CD4-positive, alpha-beta memory T cell (primary cell): ENCODE measurements at regions not wholly inside any gene's neighbourhood (a gene's known extent, or its start where the extent isn't known, plus 50 kb on each side); places are given as distances from the start of the nearest gene placed in this dataset.

Source experiments
- CTCF ChIA-PET: fragments of 350-600 bp; sonication (Branson Sonifier 250); formaldehyde crosslinking; loops from one replicate; lab custom pipeline; 2021; ENCODE audit warnings: inconsistent platforms; ENCODE audit not compliant: partially characterized antibody; lab: Charles Lee
- POLR2A ChIA-PET: fragments of 350-600 bp; sonication (Branson Sonifier 250); formaldehyde crosslinking; loops from one replicate; lab custom pipeline; 2021; ENCODE audit not compliant: partially characterized antibody; lab: Charles Lee
- DNase-seq, 5 donors: peaks; one replicate each; pipeline versions ENCODE4 v3.0.0 to v3.0.0-alpha.2; 2020 to 2022; ENCODE audit warnings: mixed read lengths in 1 of 5
- H3K27ac ChIP-seq: one replicate; pipeline ENCODE4 v1.7.0; 2013; ENCODE audit warnings: low read depth, low read length
- H3K27me3 ChIP-seq: 2 replicates; pipeline ENCODE4 v1.7.0; 2013; ENCODE audit warnings: mild to moderate bottlenecking, low read length, moderate library complexity; ENCODE audit not compliant: insufficient read depth
- H3K36me3 ChIP-seq: 2 replicates; pipeline ENCODE4 v1.7.0; 2013; ENCODE audit warnings: mild to moderate bottlenecking, low read length, moderate library complexity; ENCODE audit not compliant: insufficient read depth
- H3K4me1 ChIP-seq: 2 replicates; pipeline ENCODE4 v1.7.0; 2013; ENCODE audit warnings: mild to moderate bottlenecking, low read length, moderate library complexity; ENCODE audit not compliant: insufficient read depth
- H3K4me3 ChIP-seq, 2 donors: one replicate each; pipeline ENCODE4 v1.7.0; 2013; ENCODE audit warnings: low read length in 2 of 2, mild to moderate bottlenecking in 1 of 2
- H3K9me3 ChIP-seq, 2 donors: one replicate each; pipeline ENCODE4 v1.7.0; 2013; ENCODE audit warnings: low read length in 2 of 2, control low read depth in 1 of 2; ENCODE audit not compliant: control insufficient read depth in 1 of 2
- H3K27ac Mint-ChIP-seq, 7 donors: one replicate each; pipeline ENCODE4 v1.8.0; 2020 to 2021; ENCODE audit warnings: mixed read lengths in 7 of 7, mild to moderate bottlenecking in 6 of 7, inconsistent platforms in 3 of 7, moderate library complexity in 3 of 7
- H3K27me3 Mint-ChIP-seq, 2 donors: one replicate each; pipeline ENCODE4 v1.8.0; 2020 to 2021; ENCODE audit warnings: mixed read lengths in 2 of 2
- H3K36me3 Mint-ChIP-seq, 2 donors: one replicate each; pipeline ENCODE4 v1.8.0; 2020 to 2021; ENCODE audit warnings: mixed read lengths in 2 of 2, inconsistent platforms in 1 of 2, mild to moderate bottlenecking in 1 of 2
- H3K4me1 Mint-ChIP-seq, 4 donors: one replicate each; pipeline ENCODE4 v1.8.0; 2020 to 2021; ENCODE audit warnings: mixed read lengths in 4 of 4, mild to moderate bottlenecking in 1 of 4
- H3K4me3 Mint-ChIP-seq, 8 donors: one replicate each; pipeline ENCODE4 v1.8.0; 2020 to 2021; ENCODE audit warnings: mixed read lengths in 8 of 8, mild to moderate bottlenecking in 7 of 8, moderate library complexity in 6 of 8, inconsistent platforms in 3 of 8
- H3K9me3 Mint-ChIP-seq, 8 donors: one replicate each; pipeline ENCODE4 v1.8.0; 2020 to 2021; ENCODE audit warnings: mixed read lengths in 8 of 8, mild to moderate bottlenecking in 5 of 8, inconsistent platforms in 3 of 8, moderate library complexity in 1 of 8
- intact Hi-C: fragments of 100-400 bp; cut with micrococcal nuclease; formaldehyde crosslinking; loops from one replicate; pipeline ENCODE4 v1.15.1; 2023

DNA sequence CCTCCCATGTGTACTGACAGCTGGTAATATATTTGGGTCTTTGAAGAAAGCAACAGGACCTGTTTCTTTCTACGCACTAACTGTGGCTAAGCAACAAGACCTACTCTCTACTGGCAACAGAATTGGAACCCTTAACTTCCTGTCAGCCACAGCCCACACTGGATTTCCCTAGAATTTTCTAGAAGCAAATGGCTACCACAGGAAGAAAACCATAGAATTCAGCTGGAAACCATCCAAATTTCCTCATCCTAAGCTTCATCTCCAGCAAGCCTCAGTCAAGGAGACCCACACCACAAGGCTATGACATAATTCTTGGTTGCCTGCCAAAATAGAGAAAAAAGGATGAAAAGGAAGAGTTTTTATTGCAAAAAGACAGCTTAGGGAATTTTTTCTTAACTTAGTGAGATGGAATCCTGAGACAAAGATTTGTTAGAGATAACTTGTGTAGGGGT lies 171.8 kb upstream of the TNC start:
- H3K27ac Mint-ChIP-seq: no peak overlapping the region
- DNase-seq: no peak
- H3K27ac ChIP-seq: no peak overlapping the region
- H3K4me1 Mint-ChIP-seq: no peaks in the 10 kb centered on the region
- no peaks in the 10 kb centered on the region for H3K9me3 ChIP-seq
- no peaks in the 10 kb centered on the region for H3K4me1 ChIP-seq
- CTCF ChIA-PET: no interaction called here
- H3K4me3 ChIP-seq: no peak overlapping the region
- no peaks in the 10 kb centered on the region for H3K27me3 ChIP-seq
- H3K27me3 Mint-ChIP-seq: peaks cover 4 to 8% of the 10 kb centered on the region in 2 donors
- H3K9me3 Mint-ChIP-seq: peaks cover 0 to 1% (median 0%) of the 10 kb centered on the region in 8 donors
- no peak overlapping the region for H3K4me3 Mint-ChIP-seq
- intact Hi-C loops: no loop called here
- H3K36me3 Mint-ChIP-seq: no peaks in the 10 kb centered on the region
- POLR2A ChIA-PET: no interaction called here
- no peaks in the 10 kb centered on the region for H3K36me3 ChIP-seq

- Mint-ChIP-seq H3K9me3 (peaks cover 0 to 1% (median 0%) of the 10 kb centered on the region in 8 donors), H3K36me3 (no peaks in the 10 kb centered on the region), H3K27me3 (peaks cover 6 to 8% of the 10 kb centered on the region in 2 donors), H3K4me3 (no peak overlapping the region), H3K27ac (no peak overlapping the region), H3K4me1 (no peaks in the 10 kb centered on the region)
- Histone ChIP-seq H3K9me3 (no peaks in the 10 kb centered on the region), H3K27me3 (no peaks in the 10 kb centered on the region), H3K4me1 (no peaks in the 10 kb centered on the region), H3K27ac (no peak overlapping the region), H3K4me3 (no peak overlapping the region), H3K36me3 (no peaks in the 10 kb centered on the region)
- DNase-seq: no peak
- intact Hi-C loops: no loop called here
- ChIA-PET CTCF (no interaction called here), POLR2A (no interaction called here)
Measured at GRCh38 chr9:115291841-115292240, 173.9 kb upstream of the TNC start.

DNA sequence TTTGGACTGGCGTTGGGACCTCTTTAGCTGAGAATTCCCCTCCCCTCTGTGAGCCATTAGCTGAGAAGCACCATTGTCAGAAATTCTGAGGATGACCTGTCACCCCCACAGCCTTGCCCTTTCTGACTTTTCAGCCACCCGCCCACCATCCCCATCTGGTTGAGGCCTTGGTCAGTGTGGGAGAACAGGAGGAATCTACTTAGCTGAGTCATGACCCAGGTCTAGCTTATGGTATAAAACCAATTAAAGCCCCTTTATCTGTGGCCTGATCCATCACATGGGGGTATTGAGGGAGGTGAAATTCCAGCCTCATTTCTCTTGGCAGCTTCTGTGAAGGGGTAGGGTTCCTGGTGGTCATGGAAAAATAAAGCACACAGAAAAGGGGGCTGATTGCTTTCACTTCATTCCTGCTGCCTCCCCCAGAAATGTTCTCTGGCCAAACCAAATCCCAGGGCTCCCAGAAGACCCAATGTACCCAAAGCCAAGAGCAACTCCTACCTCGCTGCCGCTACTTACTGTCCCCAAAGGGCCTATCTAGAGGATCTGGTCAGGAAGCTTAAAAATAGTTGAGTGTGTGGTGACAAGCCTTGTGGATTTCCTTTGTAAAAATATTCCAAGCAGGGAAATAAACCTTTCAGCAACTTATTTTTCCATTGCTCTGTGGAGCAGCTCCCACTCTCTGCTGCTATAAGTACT lies 174.8 kb upstream of the TNC start:
- intact Hi-C loops: no loop called here
- Mint-ChIP-seq H3K27me3 (peaks cover 6 to 8% of the 10 kb centered on the region in 2 donors), H3K36me3 (no peaks in the 10 kb centered on the region), H3K4me1 (no peaks in the 10 kb centered on the region), H3K4me3 (no peak overlapping the region), H3K9me3 (peaks cover 0 to 1% (median 0%) of the 10 kb centered on the region in 8 donors), H3K27ac (no peak overlapping the region)
- ChIA-PET CTCF (no interaction called here), POLR2A (no interaction called here)
- Histone ChIP-seq H3K27me3 (no peaks in the 10 kb centered on the region), H3K36me3 (no peaks in the 10 kb centered on the region), H3K4me3 (no peak overlapping the region), H3K27ac (no peak overlapping the region), H3K4me1 (no peaks in the 10 kb centered on the region), H3K9me3 (no peaks in the 10 kb centered on the region)
- DNase-seq: no peak

GRCh38 chr9:115295734-115296133 lies 177.8 kb upstream of the TNC start:
- no peaks in the 10 kb centered on the region for H3K4me1 ChIP-seq
- CTCF ChIA-PET: no interaction called here
- H3K4me3 Mint-ChIP-seq: no peak overlapping the region
- no peaks in the 10 kb centered on the region for H3K27me3 ChIP-seq
- POLR2A ChIA-PET: no interaction called here
- no peak for DNase-seq
- no peaks in the 10 kb centered on the region for H3K36me3 ChIP-seq
- H3K4me1 Mint-ChIP-seq: no peaks in the 10 kb centered on the region
- H3K27ac ChIP-seq: no peak overlapping the region
- intact Hi-C loops: no loop called here
- no peak overlapping the region for H3K27ac Mint-ChIP-seq
- no peak overlapping the region for H3K4me3 ChIP-seq
- no peaks in the 10 kb centered on the region for H3K9me3 Mint-ChIP-seq
- no peaks in the 10 kb centered on the region for H3K36me3 Mint-ChIP-seq
- no peaks in the 10 kb centered on the region for H3K9me3 ChIP-seq
- peaks cover 2 to 9% of the 10 kb centered on the region in 2 donors for H3K27me3 Mint-ChIP-seq

GRCh38 chr9:115296831-115297565 lies 179.0 kb upstream of the TNC start:
- no peaks in the 10 kb centered on the region for H3K27me3 ChIP-seq

DNA sequence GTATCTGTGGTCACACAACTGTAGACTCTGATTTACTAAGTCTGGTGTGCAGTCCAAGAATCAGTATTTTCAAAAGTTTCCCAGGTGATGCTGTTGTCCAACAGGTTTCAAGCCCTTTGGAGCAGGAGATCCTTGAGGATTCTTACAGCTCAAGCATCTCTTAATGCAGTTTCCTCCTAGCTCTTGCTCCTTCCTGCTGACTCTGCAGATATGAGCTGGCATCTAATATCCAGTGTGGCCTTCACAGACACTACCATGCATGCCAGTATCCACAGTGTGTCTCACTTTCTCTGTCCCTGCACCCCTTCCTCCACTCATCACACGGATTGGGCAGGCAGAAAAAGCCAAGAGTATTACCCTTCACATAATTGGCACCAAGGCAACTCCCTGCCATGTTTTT lies 182.2 kb upstream of the TNC start:
- ChIA-PET POLR2A (no interaction called here), CTCF (no interaction called here)
- Histone ChIP-seq H3K4me3 (no peak overlapping the region), H3K27ac (no peak overlapping the region), H3K36me3 (no peaks in the 10 kb centered on the region), H3K4me1 (no peaks in the 10 kb centered on the region), H3K27me3 (no peaks in the 10 kb centered on the region), H3K9me3 (no peaks in the 10 kb centered on the region)
- Mint-ChIP-seq H3K4me1 (no peaks in the 10 kb centered on the region), H3K27ac (no peak overlapping the region), H3K4me3 (no peak overlapping the region), H3K27me3 (peaks cover 2 to 7% of the 10 kb centered on the region in 2 donors), H3K36me3 (no peaks in the 10 kb centered on the region), H3K9me3 (no peaks in the 10 kb centered on the region)
- DNase-seq: no peak
- intact Hi-C loops: no loop called here

More at GRCh38 chr9:115296831-115297565, 179.0 kb upstream of the TNC start:
- ChIA-PET CTCF (no interaction called here), POLR2A (no interaction called here)
- no peak overlapping the region for H3K27ac Mint-ChIP-seq
- no peak overlapping the region for H3K4me3 ChIP-seq
- no peak overlapping the region for H3K27ac ChIP-seq
- no peaks in the 10 kb centered on the region for H3K9me3 Mint-ChIP-seq
- H3K4me3 Mint-ChIP-seq: no peak overlapping the region
- no peaks in the 10 kb centered on the region for H3K9me3 ChIP-seq
- no peaks in the 10 kb centered on the region for H3K4me1 Mint-ChIP-seq
- intact Hi-C loops: no loop called here
- peaks cover 2 to 9% of the 10 kb centered on the region in 2 donors for H3K27me3 Mint-ChIP-seq
- H3K36me3 ChIP-seq: no peaks in the 10 kb centered on the region
- no peak for DNase-seq
- H3K4me1 ChIP-seq: no peaks in the 10 kb centered on the region
- H3K36me3 Mint-ChIP-seq: no peaks in the 10 kb centered on the region

DNA sequence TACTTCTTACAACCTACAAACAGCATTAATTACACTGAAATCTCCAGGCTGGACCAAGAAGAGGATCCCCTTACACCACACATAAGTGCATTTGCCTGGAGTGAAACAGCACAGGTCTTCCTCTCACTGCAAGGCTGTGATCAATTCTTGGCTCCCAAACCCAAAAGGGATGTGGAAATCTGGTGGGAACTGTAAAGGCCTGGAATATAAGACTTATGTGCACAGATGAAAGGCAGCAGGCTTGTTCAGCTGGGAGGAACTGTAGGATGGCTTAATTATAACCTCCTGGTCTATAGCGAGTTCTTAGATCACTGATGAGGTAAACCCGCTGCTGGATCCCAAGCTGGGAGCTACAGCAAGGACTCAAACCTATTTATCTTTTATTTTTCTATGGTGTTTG lies 182.9 kb upstream of the TNC start:
- H3K27ac ChIP-seq: no peak overlapping the region
- POLR2A ChIA-PET: no interaction called here
- Mint-ChIP-seq H3K9me3 (no peaks in the 10 kb centered on the region), H3K27ac (peak overlapping the region in 1 of 7 donors; percentile 68), H3K4me3 (no peak overlapping the region), H3K36me3 (no peaks in the 10 kb centered on the region), H3K27me3 (peaks cover 1 to 7% of the 10 kb centered on the region in 2 donors), H3K4me1 (no peaks in the 10 kb centered on the region)
- no peaks in the 10 kb centered on the region for H3K27me3 ChIP-seq
- H3K4me1 ChIP-seq: no peaks in the 10 kb centered on the region
- no peaks in the 10 kb centered on the region for H3K36me3 ChIP-seq
- H3K4me3 ChIP-seq: no peak overlapping the region
- DNase-seq: no peak
- CTCF ChIA-PET: no interaction called here
- no peaks in the 10 kb centered on the region for H3K9me3 ChIP-seq
- intact Hi-C loops: no loop called here
